ENCODE measurements at regions not wholly inside any gene's neighbourhood (a gene's known extent, or its start where the extent isn't known, plus 50 kb on each side); places are given as distances from the start of the nearest gene placed in this dataset.

- no peak for DNase-seq (ENCODE audit: low read depth)
- no peak for TF ChIP-seq CTCF (IDR thresholded peaks at IDR 0.05; ENCODE audit: insufficient read depth, low read depth, low read length, missing control alignments)
- no peak overlapping the region for H3K4me3 ChIP-seq (ENCODE audit: low read length)
Measured at GRCh38 chr1:29782846-29783507, 546.7 kb downstream of the PTPRU start.

GRCh38 chr1:29779146-29779545 lies 542.8 kb downstream of the PTPRU start:
- no peak for TF ChIP-seq CTCF (IDR thresholded peaks at IDR 0.05; ENCODE audit: insufficient read depth, low read depth, low read length, missing control alignments)
- no peak for DNase-seq (ENCODE audit: low read depth)
- no peak overlapping the region for H3K4me3 ChIP-seq (ENCODE audit: low read length)

- no peak for DNase-seq (ENCODE audit: low read depth)
- H3K4me3 ChIP-seq (ENCODE audit: low read length), result no peak overlapping the region
- no peak for TF ChIP-seq CTCF (IDR thresholded peaks at IDR 0.05; ENCODE audit: insufficient read depth, low read depth, low read length, missing control alignments)
Measured at GRCh38 chr1:29777522-29777921, 541.2 kb downstream of the PTPRU start.

- TF ChIP-seq CTCF (IDR thresholded peaks at IDR 0.05; ENCODE audit: insufficient read depth, low read depth, low read length, missing control alignments), result no peak
- DNase-seq (ENCODE audit: low read depth), result no peak
- H3K4me3 ChIP-seq (ENCODE audit: low read length), result no peak overlapping the region
Measured at GRCh38 chr1:29774355-29774754, 538.0 kb downstream of the PTPRU start.

GRCh38 chr1:29772584-29773100 lies 536.3 kb downstream of the PTPRU start:
- TF ChIP-seq CTCF (IDR thresholded peaks at IDR 0.05; ENCODE audit: insufficient read depth, low read depth, low read length, missing control alignments), result no peak
- no peak for DNase-seq (ENCODE audit: low read depth)
- H3K4me3 ChIP-seq (ENCODE audit: low read length), result no peak overlapping the region

GRCh38 chr1:29767769-29768425 lies 531.6 kb downstream of the PTPRU start:
- DNase-seq (ENCODE audit: low read depth), result no peak
- H3K4me3 ChIP-seq (ENCODE audit: low read length), result no peak overlapping the region
- TF ChIP-seq CTCF (IDR thresholded peaks at IDR 0.05; ENCODE audit: insufficient read depth, low read depth, low read length, missing control alignments), result no peak

All from epithelial cell of esophagus (primary cell).